IMR-90 (cell line): ENCODE measurements at regions not wholly inside any gene's neighbourhood (a gene's known extent, or its start where the extent isn't known, plus 50 kb on each side); places are given as distances from the start of the nearest gene placed in this dataset.
"Not testable (repeated sequence)": the region's sequence is repeated elsewhere in the genome, so short reads cannot be mapped to it uniquely, and the experiment has no call there.

Experiments used
- CEBPB ChIP-seq: IDR thresholded peaks from 2 replicates; pipeline ENCODE4 v1.6.1; 2012; ENCODE audit warnings: low read depth, low read length, improper control_type of control experiment
- MAFK ChIP-seq: IDR thresholded peaks from 2 replicates; pipeline ENCODE4 v1.6.1; 2012; ENCODE audit warnings: low read depth, low read length, improper control_type of control experiment
- POLR2A ChIP-seq: IDR thresholded peaks from 2 replicates; pipeline ENCODE4 v1.6.1; 2012; ENCODE audit warnings: mild to moderate bottlenecking, low read depth, low read length
- RFX5 ChIP-seq: IDR thresholded peaks from 2 replicates; pipeline ENCODE4 v1.8.0; 2012; ENCODE audit warnings: low read depth, mild to moderate bottlenecking, low read length, moderate library complexity
- TF ChIP-seq, protein P1 (sequence below): conservative IDR thresholded peaks from 2 replicates; pipeline ENCODE4 v1.5.1; 2012; ENCODE audit warnings: mild to moderate bottlenecking, low read depth, low read length, improper control_type of control experiment

DNA sequence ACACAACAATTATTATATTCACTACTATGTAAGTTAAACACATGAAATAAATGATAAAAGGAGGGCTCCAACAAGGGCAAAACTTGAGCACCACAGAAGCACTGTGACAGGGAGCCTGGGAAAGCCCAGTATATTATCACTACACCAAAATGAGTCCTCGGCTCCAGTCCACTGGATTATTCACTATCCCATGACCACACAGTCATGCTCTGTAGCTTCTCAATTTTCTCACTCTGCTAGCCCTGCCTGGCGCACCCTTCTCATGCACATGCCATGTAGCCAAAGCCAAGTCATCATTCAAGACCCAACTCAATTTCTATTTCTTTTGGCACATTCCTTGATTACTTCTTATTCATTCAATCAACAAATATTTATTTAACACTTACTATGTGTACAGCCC is 2378.5 kb downstream of the EPHA3 start:
- TF ChIP-seq, protein P1, sequence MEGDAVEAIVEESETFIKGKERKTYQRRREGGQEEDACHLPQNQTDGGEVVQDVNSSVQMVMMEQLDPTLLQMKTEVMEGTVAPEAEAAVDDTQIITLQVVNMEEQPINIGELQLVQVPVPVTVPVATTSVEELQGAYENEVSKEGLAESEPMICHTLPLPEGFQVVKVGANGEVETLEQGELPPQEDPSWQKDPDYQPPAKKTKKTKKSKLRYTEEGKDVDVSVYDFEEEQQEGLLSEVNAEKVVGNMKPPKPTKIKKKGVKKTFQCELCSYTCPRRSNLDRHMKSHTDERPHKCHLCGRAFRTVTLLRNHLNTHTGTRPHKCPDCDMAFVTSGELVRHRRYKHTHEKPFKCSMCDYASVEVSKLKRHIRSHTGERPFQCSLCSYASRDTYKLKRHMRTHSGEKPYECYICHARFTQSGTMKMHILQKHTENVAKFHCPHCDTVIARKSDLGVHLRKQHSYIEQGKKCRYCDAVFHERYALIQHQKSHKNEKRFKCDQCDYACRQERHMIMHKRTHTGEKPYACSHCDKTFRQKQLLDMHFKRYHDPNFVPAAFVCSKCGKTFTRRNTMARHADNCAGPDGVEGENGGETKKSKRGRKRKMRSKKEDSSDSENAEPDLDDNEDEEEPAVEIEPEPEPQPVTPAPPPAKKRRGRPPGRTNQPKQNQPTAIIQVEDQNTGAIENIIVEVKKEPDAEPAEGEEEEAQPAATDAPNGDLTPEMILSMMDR, result not testable (repeated sequence)
- TF ChIP-seq MAFK, CEBPB, POLR2A, RFX5: not testable (repeated sequence)
